ENCODE measurements at regions not wholly inside any gene's neighbourhood (a gene's known extent, or its start where the extent isn't known, plus 50 kb on each side); places are given as distances from the start of the nearest gene placed in this dataset.

- H3K79me2 ChIP-seq (ENCODE audit: low read depth): no peaks in the 10 kb centered on the region
- H4K20me1 ChIP-seq (ENCODE audit: insufficient read depth): no peaks in the 10 kb centered on the region
- H3K9me2 ChIP-seq (ENCODE audit: insufficient read depth): no peaks in the 10 kb centered on the region; the same call in 1 of the 2 replicates
- no peaks in the 10 kb centered on the region for H3K36me3 ChIP-seq (ENCODE audit: low read depth)
- H2AFZ ChIP-seq: no peak overlapping the region
- no peaks in the 10 kb centered on the region for H3F3A ChIP-seq (ENCODE audit: insufficient read depth, low read depth)
- BruUV-seq (replicated peaks): no TSS peak
- no peaks in the 10 kb centered on the region for H3K4me1 ChIP-seq (replicated peaks; ENCODE audit: insufficient read depth)
- no peaks in the 10 kb centered on the region for H3K27me3 ChIP-seq (ENCODE audit: insufficient read depth, low read depth)
- CTCF ChIA-PET: no interaction called here
- no peak for TF ChIP-seq EZH2 (IDR thresholded peaks at IDR 0.05; ENCODE audit: low read depth)
- no peak for TF ChIP-seq CTCF (conservative IDR thresholded peaks at IDR 0.05)
- no peaks in the 10 kb centered on the region for H3K9me3 ChIP-seq (ENCODE audit: insufficient read depth, low read depth)
- POLR2A ChIA-PET (ENCODE audit: unreplicated experiment): no interaction called here
- no peak overlapping the region for H3K4me2 ChIP-seq
- H3K4me3 ChIP-seq: no peak overlapping the region
- intact Hi-C loops (cut with micrococcal nuclease; ENCODE audit: unreplicated experiment): no loop called here
- no peak overlapping the region for H3K27ac ChIP-seq
- DNase-seq: no peak
Observed at GRCh38 chr13:76719955-76720354, 166.2 kb downstream of the KCTD12 start.

- no TSS peak for BruUV-seq (replicated peaks)
- no peaks in the 10 kb centered on the region for H3K36me3 ChIP-seq (ENCODE audit: low read depth)
- no peak overlapping the region for H2AFZ ChIP-seq
- H4K20me1 ChIP-seq (ENCODE audit: insufficient read depth): no peaks in the 10 kb centered on the region
- no peak overlapping the region for H3K27ac ChIP-seq
- no peaks in the 10 kb centered on the region for H3K4me1 ChIP-seq (replicated peaks; ENCODE audit: insufficient read depth)
- H3K27me3 ChIP-seq (ENCODE audit: insufficient read depth, low read depth): no peaks in the 10 kb centered on the region
- TF ChIP-seq EZH2 (IDR thresholded peaks at IDR 0.05; ENCODE audit: low read depth) (no peak), CTCF (conservative IDR thresholded peaks at IDR 0.05) (no peak)
- DNase-seq: no peak
- H3K9me3 ChIP-seq (ENCODE audit: insufficient read depth, low read depth): no peaks in the 10 kb centered on the region
- intact Hi-C loops (cut with micrococcal nuclease; ENCODE audit: unreplicated experiment): no loop called here
- ChIA-PET POLR2A (ENCODE audit: unreplicated experiment) (no interaction called here), CTCF (no interaction called here)
- no peak overlapping the region for H3K4me3 ChIP-seq
- no peaks in the 10 kb centered on the region; the same call in 1 of the 2 replicates for H3K9me2 ChIP-seq (ENCODE audit: insufficient read depth)
- no peak overlapping the region for H3K4me2 ChIP-seq
- H3F3A ChIP-seq (ENCODE audit: insufficient read depth, low read depth): no peaks in the 10 kb centered on the region
- H3K79me2 ChIP-seq (ENCODE audit: low read depth): no peaks in the 10 kb centered on the region
Observed at GRCh38 chr13:76717092-76717491, 169.1 kb downstream of the KCTD12 start.

GRCh38 chr13:76715621-76716020, 170.6 kb downstream of the KCTD12 start:
- H3F3A ChIP-seq (ENCODE audit: insufficient read depth, low read depth): no peaks in the 10 kb centered on the region
- ChIA-PET POLR2A (ENCODE audit: unreplicated experiment) (no interaction called here), CTCF (no interaction called here)
- DNase-seq: no peak
- intact Hi-C loops (cut with micrococcal nuclease; ENCODE audit: unreplicated experiment): no loop called here
- no peak overlapping the region for H2AFZ ChIP-seq
- TF ChIP-seq CTCF (conservative IDR thresholded peaks at IDR 0.05) (no peak), EZH2 (IDR thresholded peaks at IDR 0.05; ENCODE audit: low read depth) (no peak)
- no peak overlapping the region for H3K27ac ChIP-seq
- H3K9me3 ChIP-seq (ENCODE audit: insufficient read depth, low read depth): no peaks in the 10 kb centered on the region
- BruUV-seq (replicated peaks): no TSS peak
- no peaks in the 10 kb centered on the region for H3K4me1 ChIP-seq (replicated peaks; ENCODE audit: insufficient read depth)
- no peaks in the 10 kb centered on the region for H3K27me3 ChIP-seq (ENCODE audit: insufficient read depth, low read depth)
- H3K4me2 ChIP-seq: no peak overlapping the region
- H3K36me3 ChIP-seq (ENCODE audit: low read depth): no peaks in the 10 kb centered on the region
- H3K79me2 ChIP-seq (ENCODE audit: low read depth): no peaks in the 10 kb centered on the region
- no peaks in the 10 kb centered on the region for H3K9me2 ChIP-seq (ENCODE audit: insufficient read depth)
- H4K20me1 ChIP-seq (ENCODE audit: insufficient read depth): no peaks in the 10 kb centered on the region
- no peak overlapping the region for H3K4me3 ChIP-seq
